Heart right ventricle (tissue), 16 donors: ENCODE measurements at regions not wholly inside any gene's neighbourhood (a gene's known extent, or its start where the extent isn't known, plus 50 kb on each side); places are given as distances from the start of the nearest gene placed in this dataset.

ENCODE experiments used
- ATAC-seq, 8 donors: fragments of 200-7000 bp; cut with Tn5 transposase; one replicate each; pipeline ENCODE4 v1.9.1; 2020; ENCODE audit warnings: mild to moderate bottlenecking in 8 of 8, moderate library complexity in 8 of 8, moderate number of reproducible peaks in 1 of 8
- DNase-seq, 2 donors: peaks; one replicate each; pipeline ENCODE4 v3.0.0-alpha.2; 2020
- H3K27ac ChIP-seq, 10 donors: fragments of 200-600 bp; sonication (generic) in 2 of 10; one replicate each; pipeline versions ENCODE4 v1.5.0 to v1.8.0; 2020 to 2022; ENCODE audit warnings: mild to moderate bottlenecking in 3 of 10
- H3K27me3 ChIP-seq, 7 donors: fragments of 200-600 bp; one replicate each; pipeline ENCODE4 v1.8.0; 2021 to 2022; ENCODE audit warnings: mild to moderate bottlenecking in 2 of 7
- H3K36me3 ChIP-seq, 9 donors: fragments of 200-600 bp; sonication (generic) in 1 of 9; one replicate each; pipeline versions ENCODE4 v1.5.0 to v1.8.0; 2020 to 2022; ENCODE audit warnings: mild to moderate bottlenecking in 2 of 9
- H3K4me1 ChIP-seq, 9 donors: fragments of 200-600 bp; sonication (generic) in 1 of 9; one replicate each; pipeline versions ENCODE4 v1.5.0 to v1.8.0; 2020 to 2022; ENCODE audit warnings: mild to moderate bottlenecking in 4 of 9
- H3K4me3 ChIP-seq, 10 donors: fragments of 200-600 bp; sonication (generic) in 2 of 10; one replicate each; pipeline versions ENCODE4 v1.5.0 to v1.8.0; 2020 to 2022; ENCODE audit warnings: mild to moderate bottlenecking in 7 of 10, moderate library complexity in 2 of 10
- H3K9me3 ChIP-seq, 11 donors: fragments of 200-600 bp in 10 of 11; sonication (generic) in 2 of 11; one replicate each; pipeline versions ENCODE4 v1.5.0 to v1.8.0; 2013 to 2022; ENCODE audit warnings: mild to moderate bottlenecking in 2 of 11, control low read depth in 1 of 11, moderate library complexity in 1 of 11
- WGBS, 2 donors: extraction: QIAGEN DNeasy Blood & Tissue Kit; methylation state at CpG; one replicate each; pipeline ENCODE4 v1.1.7; 2013; ENCODE audit warnings: inconsistent platforms in 1 of 2; 5-methylcytosine and 5-hydroxymethylcytosine counted together
- intact Hi-C, 10 donors: fragments of 100-400 bp; cut with DNase I; formaldehyde crosslinking; loops; one replicate each; pipeline versions ENCODE4 v1.11.1 to v1.14.2; 2022
- TF ChIP-seq, protein P1 (sequence below), 9 donors: fragments of 200-600 bp; sonication (generic) in 2 of 9; IDR thresholded peaks; one replicate each; pipeline versions ENCODE4 v1.5.0 to v1.8.0; 2021 to 2022; ENCODE audit warnings: antibody characterized with exemption in 9 of 9, mild to moderate bottlenecking in 5 of 9, moderate library complexity in 1 of 9
- donor health status: Arrhythmogenic right ventricular cardiomyopathy.
- donor health status: ischemic (EF 13 %, LVEDD 7.1; RV severe dilation, severe dysfunction).
- donor health status: healthy with polysubstance abuse.
- donor health status: DM: no; HTN: yes; CAD: no.
- donor health status: DM: no; HTN: no; CAD: no.
- donor health status: ischemic (EF 25% LVEDD 6.9; RV normal size, moderate dysfunction).
- donor health status: ischemic (EF 25% LVEDD 5.7; RV mildly dilated, moderate dysfunction).
- donor health status: healthy.
- donor health status: DM: yes; HTN: yes; CAD: no.
- donor health status: Ischemic cardiomyopathy.
- donor health status: ischemic (EF 35%, LVEDD 5.7; RV mildly dilated, moderate dysfunction).
- donor health status: nonischemic (EF 11% LVEDD 7.7; RV severe dilation, severe dysfunction).
- donor health status: DM: yes; HTN: yes; CAD: no.
- donor health status: PGD.
- donor health status: ischemic (EF 29% LVEDD 5.4; RV normal size, mild dysfunction).
- donor health status: nonischemic (EF 23%, LVEDD 6.1; RV moderate dilation, normal function).

DNA sequence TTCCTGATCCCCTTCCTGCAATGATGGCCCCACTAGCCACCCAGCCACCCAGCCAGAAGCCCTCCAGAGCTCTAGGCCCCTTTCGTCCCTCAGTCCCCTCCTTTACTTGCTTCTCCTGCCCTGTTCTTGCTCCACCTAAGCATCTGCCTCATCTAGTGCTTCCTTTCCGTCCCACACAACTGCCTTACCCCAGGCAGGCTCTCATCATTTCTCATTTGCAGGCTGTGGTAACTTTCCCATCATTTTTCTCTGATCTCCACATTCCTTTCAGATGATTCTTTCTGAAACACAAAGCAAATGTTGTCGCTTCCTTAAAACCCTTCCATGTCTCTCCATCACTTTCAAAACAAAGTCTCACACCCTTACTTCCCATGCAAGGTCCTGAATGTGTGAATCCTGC, 459.8 kb downstream of the METTL4 start:
- peaks cover 0 to 14% (median 0%) of the 10 kb centered on the region in 7 donors for H3K27me3 ChIP-seq

DNA sequence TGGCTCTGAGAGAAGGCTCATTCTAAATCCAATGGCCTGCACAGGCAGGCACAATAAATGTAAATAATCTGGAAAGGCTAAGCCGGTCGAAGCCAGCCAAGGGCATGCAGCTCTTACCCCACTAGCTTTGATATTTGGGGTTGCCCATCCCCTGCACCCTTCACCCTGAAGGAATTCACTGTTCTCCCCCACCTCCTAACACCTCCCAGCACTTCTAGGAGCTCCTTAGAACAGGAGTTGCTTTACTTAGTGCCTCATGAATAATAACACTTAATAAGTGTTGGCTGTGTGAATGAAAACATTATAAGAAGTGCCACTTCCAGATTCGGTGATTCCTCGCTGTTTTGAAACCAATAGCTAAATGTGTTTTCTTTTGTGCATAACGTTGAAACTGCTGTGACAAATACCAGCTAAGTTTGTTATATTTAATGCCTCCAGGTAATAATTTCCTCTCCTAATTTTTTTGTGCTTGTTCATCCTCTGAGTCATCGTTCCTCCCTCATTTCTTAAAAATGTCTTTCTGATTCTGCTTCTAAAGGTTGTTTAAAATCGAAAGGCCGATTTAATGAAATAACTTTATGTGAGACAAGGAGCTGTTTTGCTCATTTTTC, 458.8 kb downstream of the METTL4 start:
- TF ChIP-seq, protein P1, sequence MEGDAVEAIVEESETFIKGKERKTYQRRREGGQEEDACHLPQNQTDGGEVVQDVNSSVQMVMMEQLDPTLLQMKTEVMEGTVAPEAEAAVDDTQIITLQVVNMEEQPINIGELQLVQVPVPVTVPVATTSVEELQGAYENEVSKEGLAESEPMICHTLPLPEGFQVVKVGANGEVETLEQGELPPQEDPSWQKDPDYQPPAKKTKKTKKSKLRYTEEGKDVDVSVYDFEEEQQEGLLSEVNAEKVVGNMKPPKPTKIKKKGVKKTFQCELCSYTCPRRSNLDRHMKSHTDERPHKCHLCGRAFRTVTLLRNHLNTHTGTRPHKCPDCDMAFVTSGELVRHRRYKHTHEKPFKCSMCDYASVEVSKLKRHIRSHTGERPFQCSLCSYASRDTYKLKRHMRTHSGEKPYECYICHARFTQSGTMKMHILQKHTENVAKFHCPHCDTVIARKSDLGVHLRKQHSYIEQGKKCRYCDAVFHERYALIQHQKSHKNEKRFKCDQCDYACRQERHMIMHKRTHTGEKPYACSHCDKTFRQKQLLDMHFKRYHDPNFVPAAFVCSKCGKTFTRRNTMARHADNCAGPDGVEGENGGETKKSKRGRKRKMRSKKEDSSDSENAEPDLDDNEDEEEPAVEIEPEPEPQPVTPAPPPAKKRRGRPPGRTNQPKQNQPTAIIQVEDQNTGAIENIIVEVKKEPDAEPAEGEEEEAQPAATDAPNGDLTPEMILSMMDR (IDR thresholded peaks at IDR 0.05): no peak
- H3K9me3 ChIP-seq: no peaks in the 10 kb centered on the region
- no peak for ATAC-seq
- no peaks in the 10 kb centered on the region for H3K4me1 ChIP-seq
- H3K27ac ChIP-seq: no peak overlapping the region
- no peaks in the 10 kb centered on the region for H3K36me3 ChIP-seq
- WGBS, 2 donors: 74 to 83% methylated on average over 8 of the region's 8 CpGs
- intact Hi-C loops: loop anchor here in 1 of 10 donors (10.0 kb wide), 1 partner anchor 112 kb away; no protein-coding TSS in a partner anchor
- H3K4me3 ChIP-seq: no peak overlapping the region
- no peak for DNase-seq
- H3K27me3 ChIP-seq: peaks cover 0 to 14% (median 0%) of the 10 kb centered on the region in 7 donors

More for the DNA sequence above, 459.8 kb downstream of the METTL4 start:
- Histone ChIP-seq H3K9me3 (no peaks in the 10 kb centered on the region), H3K27ac (no peak overlapping the region), H3K36me3 (no peaks in the 10 kb centered on the region), H3K4me1 (no peaks in the 10 kb centered on the region), H3K4me3 (no peak overlapping the region)
- ATAC-seq (no peak), DNase-seq (no peak)
- intact Hi-C loops: loop anchor here in 1 of 10 donors (10.0 kb wide), 1 partner anchor 113 kb away; no protein-coding TSS in a partner anchor
- TF ChIP-seq, protein P1 (IDR thresholded peaks at IDR 0.05): no peak
- WGBS, 2 donors: 73 to 77% methylated on average over 3 of the region's 3 CpGs

DNA sequence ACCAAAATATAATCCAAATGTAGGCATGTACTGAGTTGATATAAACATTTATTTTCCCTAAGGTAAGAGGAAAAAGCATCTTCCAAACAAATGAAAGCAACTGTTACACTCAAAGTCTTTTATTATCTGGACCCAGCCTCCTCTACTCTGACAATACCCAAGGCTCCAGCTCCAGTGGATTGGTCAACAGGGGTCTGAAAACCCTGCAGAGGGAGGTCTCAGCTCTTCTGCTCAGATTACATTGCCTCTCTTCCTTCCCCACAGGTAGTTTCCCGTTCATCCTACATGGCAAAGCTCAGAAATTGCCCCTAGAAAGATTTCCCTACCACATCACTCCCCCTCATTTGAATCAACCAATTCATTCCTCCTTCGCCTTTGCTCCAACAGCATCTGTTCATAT, 457.0 kb downstream of the METTL4 start:
- ATAC-seq (no peak), DNase-seq (no peak)
- no peak overlapping the region for H3K4me3 ChIP-seq
- H3K36me3 ChIP-seq: no peaks in the 10 kb centered on the region
- no peak overlapping the region for H3K27ac ChIP-seq
- TF ChIP-seq, protein P1 (IDR thresholded peaks at IDR 0.05): no peak
- no peaks in the 10 kb centered on the region for H3K9me3 ChIP-seq
- H3K4me1 ChIP-seq: no peaks in the 10 kb centered on the region
- intact Hi-C loops: loop anchor here in 1 of 10 donors (10.0 kb wide), 1 partner anchor 111 kb away; no protein-coding TSS in a partner anchor
- H3K27me3 ChIP-seq: peaks cover 0 to 14% (median 0%) of the 10 kb centered on the region in 7 donors
- WGBS, 2 donors: 43 to 50% methylated on average over 2 of the region's 2 CpGs

DNA sequence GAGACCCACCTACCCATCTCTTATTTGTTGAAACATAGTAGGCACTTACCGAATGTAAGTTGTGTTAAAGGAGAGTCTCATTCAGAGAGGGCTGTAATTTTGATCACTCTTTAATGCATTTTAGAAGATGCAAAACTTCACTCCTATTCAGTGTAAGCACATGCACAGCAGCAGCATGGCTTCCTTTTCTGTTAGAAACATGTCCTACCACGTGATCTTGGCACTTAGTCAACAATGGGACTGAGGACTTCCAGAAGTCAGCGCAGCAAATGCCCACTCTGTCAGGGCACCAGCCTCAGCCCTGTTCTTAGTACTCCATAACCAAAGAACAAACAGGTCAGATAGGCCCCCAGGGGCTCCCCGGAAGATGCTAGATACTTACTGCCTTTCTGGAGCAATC, 456.5 kb downstream of the METTL4 start:
- H3K4me1 ChIP-seq: no peaks in the 10 kb centered on the region
- TF ChIP-seq, protein P1 (IDR thresholded peaks at IDR 0.05): no peak
- no peak overlapping the region for H3K4me3 ChIP-seq
- WGBS, 2 donors: 55 to 67% methylated on average over 4 of the region's 4 CpGs
- intact Hi-C loops: loop anchor here in 1 of 10 donors (10.0 kb wide), 1 partner anchor 110 kb away; no protein-coding TSS in a partner anchor
- H3K36me3 ChIP-seq: no peaks in the 10 kb centered on the region
- no peak for DNase-seq
- no peaks in the 10 kb centered on the region for H3K9me3 ChIP-seq
- ATAC-seq: no peak
- peaks cover 0 to 14% (median 0%) of the 10 kb centered on the region in 7 donors for H3K27me3 ChIP-seq
- H3K27ac ChIP-seq: no peak overlapping the region
